ENCODE measurements at regions not wholly inside any gene's neighbourhood (a gene's known extent, or its start where the extent isn't known, plus 50 kb on each side); places are given as distances from the start of the nearest gene placed in this dataset.

DNA sequence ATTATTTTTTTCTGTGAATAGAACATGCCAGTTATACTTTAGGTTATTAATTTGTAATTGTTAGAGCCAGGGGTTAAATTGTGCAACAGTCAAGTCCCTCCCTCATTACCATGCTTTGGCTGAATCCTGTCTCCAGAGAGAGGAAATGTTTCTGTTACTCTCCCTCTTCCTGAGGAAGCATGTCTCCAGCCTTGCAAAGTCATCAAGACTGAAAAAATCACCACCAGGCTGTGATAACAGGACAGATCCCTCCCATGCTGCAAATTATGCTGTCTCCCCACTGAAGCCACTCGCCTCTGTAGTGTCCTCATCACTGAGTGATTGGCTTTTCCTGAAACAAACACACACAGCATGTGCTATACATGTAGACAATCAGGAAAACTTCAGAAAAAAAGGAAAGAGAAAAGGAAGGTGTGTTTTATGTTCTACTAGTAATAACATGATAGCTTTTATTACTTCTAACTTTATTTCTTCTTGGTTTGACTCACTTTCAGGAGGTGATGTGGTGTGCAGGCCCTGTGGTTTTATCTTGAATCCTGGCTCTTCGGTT lies 290.0 kb upstream of the JAG1 start (continued):
- no peak for TF ChIP-seq BMI1 (IDR thresholded peaks at IDR 0.05; ENCODE audit: borderline replicate concordance)

GRCh38 chr20:10965936-10966470 lies 292.2 kb upstream of the JAG1 start:
- H3K9me3 ChIP-seq (replicated peaks; ENCODE audit: control insufficient read depth, insufficient read depth, low read length): no peaks in the 10 kb centered on the region
- TF ChIP-seq SMC3 (IDR thresholded peaks at IDR 0.05; ENCODE audit: borderline replicate concordance, low read length) (no peak), ZSCAN29 (IDR thresholded peaks at IDR 0.05) (no peak), SUPT20H (IDR thresholded peaks at IDR 0.05; ENCODE audit: borderline replicate concordance, control insufficient read depth, low read depth, low read length) (no peak), SKIL (IDR thresholded peaks at IDR 0.05; ENCODE audit: low read depth, poor library complexity, severe bottlenecking) (no peak), SRF (IDR thresholded peaks at IDR 0.05; ENCODE audit: low read depth in 2 of 2, low read length in 2 of 2) (no peak), SUZ12 (IDR thresholded peaks at IDR 0.05; ENCODE audit: unreplicated experiment) (no peak), CHD1 (IDR thresholded peaks at IDR 0.05; ENCODE audit: low read depth, low read length) (no peak), HDGF (IDR thresholded peaks at IDR 0.05) (no peak), CBX5 (IDR thresholded peaks at IDR 0.05; ENCODE audit: low read depth) (no peak), RAD21 (IDR thresholded peaks at IDR 0.05; ENCODE audit: insufficient read depth, low read depth, low read length) (no peak), IKZF1 (conservative IDR thresholded peaks at IDR 0.05) (no peak)
- H4K20me1 ChIP-seq (ENCODE audit: control insufficient read depth, insufficient read depth): no peaks in the 10 kb centered on the region
- H3K79me2 ChIP-seq (ENCODE audit: control insufficient read depth, insufficient read depth, low read length): no peaks in the 10 kb centered on the region
- H3K9ac ChIP-seq (ENCODE audit: control insufficient read depth, insufficient read depth, low read length): no peak overlapping the region
- H3K4me2 ChIP-seq (ENCODE audit: control insufficient read depth, insufficient read depth): no peak overlapping the region
- intact Hi-C loops (cut with micrococcal nuclease; ENCODE audit: unreplicated experiment): no loop called here
- BruUV-seq (replicated peaks): no TSS peak
- no peaks in the 10 kb centered on the region for H3K27me3 ChIP-seq (replicated peaks in 1 of 2; ENCODE audit: control insufficient read depth in 2 of 2, insufficient read depth in 2 of 2, low read length in 1 of 2)
- SMC1A ChIA-PET (ENCODE audit: uncharacterized antibody, unreplicated experiment): interaction anchor here (1.5 kb wide), 1 partner anchor 408 kb away, joined by 3 read pairs; no protein-coding TSS in a partner anchor
- WGBS (ENCODE audit: insufficient coverage, insufficient replicate concordance, low lambda C conversion rate, missing lambda C conversion rate): 12% methylated on average over 4 of the region's 4 CpGs
- CTCF ChIA-PET: no interaction called here
- H3K27ac ChIP-seq (ENCODE audit: control insufficient read depth, insufficient read depth): no peak overlapping the region
- H3K4me3 ChIP-seq: no peak overlapping the region
- no peaks in the 10 kb centered on the region for H3K36me3 ChIP-seq (ENCODE audit: control insufficient read depth in 2 of 2, insufficient read depth in 2 of 2, low read length in 1 of 2)
- H2AFZ ChIP-seq (ENCODE audit: control insufficient read depth, low read depth, low read length): no peak overlapping the region
- no peaks in the 10 kb centered on the region for H3K4me1 ChIP-seq (ENCODE audit: control insufficient read depth, insufficient read depth, low read length)
- ATAC-seq (no peak), DNase-seq (ENCODE audit: low read depth, low spot score) (no peak), FAIRE-seq (no peak)
- RAD21 ChIA-PET (ENCODE audit: unreplicated experiment): no interaction called here
- in situ Hi-C loops (cut with MboI): no loop called here
- POLR2A ChIA-PET: no interaction called here

Data from GM12878 (cell line).